ENCODE measurements at regions not wholly inside any gene's neighbourhood (a gene's known extent, or its start where the extent isn't known, plus 50 kb on each side); places are given as distances from the start of the nearest gene placed in this dataset.

GRCh38 chr7:22566592-22566991 lies 66.6 kb upstream of the STEAP1B start:
- H3K27ac ChIP-seq = no peak overlapping the region
- no peak for TF ChIP-seq CTCF (conservative IDR thresholded peaks at IDR 0.05; ENCODE audit: low read depth)
- no peak for DNase-seq (ENCODE audit: low spot score)
- POLR2A ChIA-PET (ENCODE audit: low non-redundant PET) = no interaction called here
- CTCF ChIA-PET = no interaction called here

GRCh38 chr7:22566176-22566575 lies 66.2 kb upstream of the STEAP1B start:
- POLR2A ChIA-PET (ENCODE audit: low non-redundant PET) = no interaction called here
- CTCF ChIA-PET = interaction anchor here (0.6 kb wide), 1 partner anchor 1532 kb away, joined by 3 read pairs; no protein-coding TSS in a partner anchor
- no peak for TF ChIP-seq CTCF (conservative IDR thresholded peaks at IDR 0.05; ENCODE audit: low read depth)
- peak overlapping the region; percentile 62; the same call in 1 of the 2 replicates for H3K27ac ChIP-seq
- no peak for DNase-seq (ENCODE audit: low spot score)

GRCh38 chr7:22565315-22565811 lies 65.4 kb upstream of the STEAP1B start:
- ChIA-PET POLR2A (ENCODE audit: low non-redundant PET) (interaction anchor here (0.6 to 0.9 kb wide), 3 partner anchors 85 to 290 kb away, joined by 3 to 6 read pairs (median 3); no protein-coding TSS in a partner anchor), CTCF (interaction anchor here (0.6 to 1.3 kb wide), 6 partner anchors 8 to 1533 kb away, joined by 3 to 8 read pairs (median 4); partner anchors contain the start of gene IL6)
- TF ChIP-seq CTCF (conservative IDR thresholded peaks at IDR 0.05; ENCODE audit: low read depth) = no peak
- H3K27ac ChIP-seq = peak overlapping the region; percentile 62
- peak; percentile 67 for DNase-seq (ENCODE audit: low spot score)

GRCh38 chr7:22564511-22565045 lies 64.6 kb upstream of the STEAP1B start:
- CTCF ChIA-PET = interaction anchor here (0.6 to 1.3 kb wide), 3 partner anchors 163 to 1258 kb away, joined by 4 to 8 read pairs (median 5); partner anchors contain the start of gene IL6
- peak overlapping the region; percentile 67 for H3K27ac ChIP-seq
- peak; percentile 47 for DNase-seq (ENCODE audit: low spot score)
- POLR2A ChIA-PET (ENCODE audit: low non-redundant PET) = no interaction called here
- no peak for TF ChIP-seq CTCF (conservative IDR thresholded peaks at IDR 0.05; ENCODE audit: low read depth)

GRCh38 chr7:22563621-22564241 lies 63.7 kb upstream of the STEAP1B start:
- CTCF ChIA-PET = interaction anchor here (0.5 to 0.7 kb wide), 2 partner anchors 30 to 169 kb away, joined by 3 to 4 read pairs; no protein-coding TSS in a partner anchor
- POLR2A ChIA-PET (ENCODE audit: low non-redundant PET) = no interaction called here
- no peak for TF ChIP-seq CTCF (conservative IDR thresholded peaks at IDR 0.05; ENCODE audit: low read depth)
- DNase-seq (ENCODE audit: low spot score) = no peak
- peak overlapping the region; percentile 67; the same call in 1 of the 2 replicates for H3K27ac ChIP-seq

GRCh38 chr7:22563032-22563501 lies 63.1 kb upstream of the STEAP1B start:
- CTCF ChIA-PET = interaction anchor here (0.7 to 3.6 kb wide), 3 partner anchors 30 to 165 kb away, joined by 3 to 50 read pairs (median 3); partner anchors contain the start of gene IL6
- POLR2A ChIA-PET (ENCODE audit: low non-redundant PET) = no interaction called here
- H3K27ac ChIP-seq = no peak overlapping the region
- TF ChIP-seq CTCF (conservative IDR thresholded peaks at IDR 0.05; ENCODE audit: low read depth) = no peak
- DNase-seq (ENCODE audit: low spot score) = no peak

All from RWPE1 (cell line).